ENCODE measurements at regions not wholly inside any gene's neighbourhood (a gene's known extent, or its start where the extent isn't known, plus 50 kb on each side); places are given as distances from the start of the nearest gene placed in this dataset.

DNA sequence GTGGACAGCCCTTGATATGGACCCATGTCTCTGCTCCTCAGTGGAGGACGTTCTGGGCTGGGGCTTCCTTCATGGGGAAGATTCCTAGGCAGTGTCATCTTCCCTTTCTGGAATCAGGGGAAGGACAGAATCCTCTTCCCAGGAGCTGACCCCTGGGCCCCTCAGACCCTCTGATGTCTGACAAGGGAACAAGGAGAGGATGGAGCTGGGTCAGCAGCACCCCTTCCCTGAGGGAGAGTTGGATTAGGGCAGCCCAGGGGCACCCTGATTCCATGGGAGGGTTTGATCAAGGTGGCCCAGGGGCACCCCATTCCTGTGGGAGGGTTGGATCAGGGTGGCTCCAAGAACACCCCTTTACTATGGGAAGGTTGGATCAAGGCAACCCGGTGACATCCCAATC lies 86.5 kb downstream of the ACKR3 start:
- DNase-seq = no peak

DNA sequence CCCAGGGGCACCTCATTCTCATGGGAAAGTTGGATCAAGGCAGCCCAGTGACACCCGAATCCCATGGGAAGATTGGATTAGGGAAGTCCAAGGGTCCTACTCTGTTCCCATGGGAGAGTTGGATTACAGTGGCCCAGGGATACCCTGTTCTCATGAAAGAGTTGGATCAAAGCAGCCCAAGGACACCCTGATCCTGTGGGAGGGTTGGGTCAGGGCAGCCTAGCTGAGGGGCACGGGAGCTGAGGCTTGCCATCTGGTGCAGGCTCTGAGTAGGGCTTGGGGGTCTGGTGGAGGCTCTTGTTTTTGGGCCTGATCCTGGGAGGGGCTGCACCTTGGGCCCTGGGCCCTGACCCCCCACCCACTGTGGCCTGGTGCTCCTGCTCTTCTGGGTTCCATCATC lies 87.1 kb downstream of the ACKR3 start:
- no peak for DNase-seq

DNA sequence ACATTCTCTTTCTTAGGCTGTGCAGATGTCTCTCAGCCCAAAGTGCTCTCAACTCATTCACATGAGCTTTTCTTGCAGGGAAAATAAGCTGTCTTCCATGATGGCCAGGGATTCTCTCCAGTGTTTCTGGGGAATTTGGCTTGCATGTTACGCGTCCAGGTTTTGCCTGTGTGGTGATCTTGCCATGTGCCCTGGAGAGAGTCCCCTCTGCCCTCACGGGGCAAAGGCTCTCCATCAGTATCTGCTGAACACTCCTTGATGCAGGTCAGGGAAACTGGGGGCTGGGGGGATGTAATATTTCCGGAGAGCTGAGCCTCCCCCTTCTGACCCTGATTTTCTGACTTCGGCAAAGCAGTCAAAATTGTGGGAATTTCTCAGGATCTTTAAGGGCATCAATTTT lies 87.6 kb downstream of the ACKR3 start:
- DNase-seq = no peak

DNA sequence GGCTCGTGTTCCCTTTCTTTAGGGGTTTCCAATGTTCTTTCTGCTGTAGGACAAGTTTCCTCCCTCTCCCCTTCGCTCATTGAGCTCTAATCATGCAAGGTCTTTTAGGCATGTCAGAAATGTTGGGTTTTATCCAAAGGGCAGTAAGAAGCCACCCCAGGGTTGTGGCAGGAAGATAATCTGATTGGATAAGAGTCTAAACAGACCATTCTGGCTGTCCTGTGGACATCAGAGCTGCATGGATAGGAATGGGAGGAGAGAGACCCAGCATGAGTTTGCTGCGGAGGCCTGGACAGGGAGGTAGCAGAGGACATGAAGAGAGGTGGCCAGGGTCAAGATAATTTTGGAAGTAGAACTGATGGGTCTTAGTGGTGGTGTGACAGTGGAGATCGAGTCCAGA lies 88.2 kb downstream of the ACKR3 start:
- peak; percentile 43 for DNase-seq

DNA sequence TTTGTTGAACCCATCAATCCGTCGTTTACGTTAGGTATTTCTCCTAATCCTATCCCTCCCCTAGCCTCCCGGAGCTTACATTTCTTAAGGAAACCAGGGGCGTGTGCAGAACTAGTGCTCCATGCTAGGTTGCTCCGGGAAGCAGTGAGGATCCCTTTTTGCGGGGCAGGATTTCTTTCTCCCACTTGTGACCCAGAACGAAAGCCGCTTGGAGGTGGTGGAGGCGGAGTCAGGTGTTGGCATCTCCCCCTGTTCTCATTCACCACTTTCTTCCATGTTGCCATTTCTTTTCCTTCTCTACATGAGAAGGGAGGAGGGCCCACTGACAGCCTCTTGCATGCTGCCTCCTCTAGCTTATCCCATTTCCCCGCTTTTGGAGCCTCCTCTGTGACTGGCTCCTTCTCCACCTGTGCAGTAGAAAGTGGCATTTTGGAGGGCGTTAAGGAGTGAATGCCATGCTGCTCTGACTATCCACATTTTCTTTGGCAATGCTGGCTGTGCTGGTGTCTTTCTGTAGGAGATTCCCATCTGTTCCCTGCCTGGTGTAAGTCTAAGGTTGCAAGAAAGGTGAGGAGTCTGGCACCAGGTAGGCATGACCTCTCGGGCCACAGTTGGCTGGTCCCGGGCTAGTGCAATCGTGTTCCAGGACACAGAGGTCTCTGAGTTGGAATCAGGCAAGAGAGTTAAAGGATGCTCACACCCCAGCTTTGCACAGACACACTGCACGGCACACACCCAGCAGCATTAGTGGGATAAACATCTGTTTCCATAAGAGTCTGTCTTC lies 89.5 kb downstream of the ACKR3 start:
- no peak for DNase-seq

DNA sequence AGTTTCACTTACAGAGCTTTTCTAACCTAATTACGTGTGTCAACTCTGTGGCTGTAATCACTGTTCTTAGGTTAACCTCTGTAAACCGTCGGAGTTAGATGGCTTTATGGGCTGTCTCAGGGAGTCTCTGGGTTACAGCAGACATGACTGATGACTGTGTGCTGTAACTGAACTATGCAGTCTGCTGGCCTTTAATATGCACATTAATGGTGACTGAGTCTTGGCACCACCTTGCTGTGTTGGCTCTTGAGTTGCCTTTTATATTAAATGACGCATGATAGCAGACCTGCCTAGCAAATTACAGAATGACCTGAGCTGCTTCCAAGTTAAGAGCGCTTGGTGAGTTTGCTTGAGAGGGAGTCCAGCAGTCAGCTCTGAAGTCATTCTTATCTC lies 90.1 kb downstream of the ACKR3 start:
- DNase-seq = peak; percentile 73

DNA sequence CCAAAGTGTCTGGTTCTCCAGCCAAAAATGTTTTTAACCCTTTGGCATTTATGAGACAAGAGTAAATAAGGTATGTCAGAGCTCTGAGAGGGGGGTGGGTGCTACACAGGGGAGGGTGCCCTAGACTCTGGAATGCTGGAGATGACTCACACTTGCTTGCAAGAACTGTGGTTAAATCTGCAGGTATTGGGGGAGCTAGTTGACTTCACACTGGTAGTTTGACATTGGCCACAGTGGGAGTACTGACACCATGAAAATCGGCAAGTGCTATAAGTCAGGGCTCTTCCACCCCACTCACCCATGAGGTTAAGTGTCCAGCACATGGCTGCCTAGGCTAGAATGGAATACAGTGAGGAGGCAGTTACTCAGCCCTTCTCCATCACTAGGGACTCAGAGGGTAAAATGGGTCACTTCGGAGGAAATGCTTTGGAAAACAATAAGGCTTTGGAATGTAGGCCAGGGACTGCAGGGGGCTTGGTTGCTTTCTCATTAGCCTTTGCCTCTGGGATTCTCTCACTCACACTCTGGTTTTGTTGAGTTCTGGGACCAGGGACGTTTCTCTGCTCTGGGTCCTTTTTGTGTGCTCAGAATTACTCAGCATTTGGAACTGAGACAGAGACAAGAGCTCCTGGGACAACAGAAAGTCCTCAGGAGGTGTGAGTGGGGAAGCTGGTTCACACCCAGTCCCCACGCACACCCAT lies 91.6 kb downstream of the ACKR3 start:
- peak; percentile 72 for DNase-seq

DNA sequence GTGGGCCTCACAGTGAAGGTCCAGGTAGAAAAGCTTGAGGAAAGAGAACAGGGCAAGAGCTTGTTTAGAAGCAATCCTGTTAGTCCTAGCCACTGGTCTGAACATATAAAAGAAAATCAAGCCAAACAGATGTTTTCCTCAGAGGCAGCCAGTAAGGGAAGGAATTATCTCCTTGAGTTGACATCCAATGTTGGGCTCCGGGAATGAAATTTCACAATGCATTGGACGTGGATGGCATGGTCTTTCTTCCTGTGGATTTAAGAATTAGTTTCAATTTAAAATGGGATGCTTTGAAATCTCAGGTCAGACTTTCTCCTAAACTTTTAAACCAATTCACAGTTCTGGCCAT lies 92.1 kb downstream of the ACKR3 start:
- peak; percentile 32 for DNase-seq

DNA sequence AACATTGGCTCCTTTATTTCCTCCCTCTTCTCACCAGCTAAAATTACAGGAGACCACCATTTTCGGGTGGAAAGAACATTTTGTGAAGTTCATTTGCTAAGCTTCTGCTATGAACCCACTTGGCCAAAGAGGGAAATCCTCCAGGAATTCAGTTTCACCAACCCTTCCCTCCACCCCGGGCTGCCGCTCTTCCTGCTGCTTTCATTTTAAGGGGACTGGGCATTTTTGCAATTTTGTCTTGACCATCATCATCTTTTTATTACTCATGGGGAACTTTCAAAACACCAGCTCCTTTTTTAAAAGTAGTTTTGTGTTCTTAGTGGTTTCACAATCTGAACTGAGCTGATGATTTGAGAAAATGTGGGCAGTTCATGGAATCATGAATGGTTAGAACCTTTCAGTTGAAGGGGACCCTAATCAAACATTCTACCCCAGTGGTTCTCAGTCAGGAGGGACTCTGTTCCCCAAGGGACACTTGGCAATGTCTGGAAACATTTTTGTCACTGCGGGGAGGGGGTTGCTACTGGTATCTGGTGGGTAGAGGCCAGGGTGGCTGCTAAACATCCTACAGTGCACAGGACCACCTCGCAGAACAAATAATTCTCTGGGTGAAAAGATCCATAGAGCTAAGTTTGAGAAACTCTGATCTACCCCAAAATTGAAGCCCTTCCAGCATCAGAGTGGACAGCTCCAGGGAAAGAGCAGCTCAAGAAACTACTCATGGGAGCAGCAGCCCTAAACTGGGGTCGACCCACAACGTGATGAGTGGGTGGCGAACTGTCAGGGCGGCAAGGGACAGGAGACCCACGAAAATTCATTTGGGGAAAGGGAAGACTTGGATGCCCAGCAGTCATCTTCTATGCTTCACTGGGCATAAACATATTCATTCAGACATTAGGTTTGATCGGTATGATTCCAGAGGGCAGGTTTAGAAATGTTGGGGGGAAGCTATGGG lies 92.9 kb downstream of the ACKR3 start:
- peak; percentile 39 for DNase-seq

DNA sequence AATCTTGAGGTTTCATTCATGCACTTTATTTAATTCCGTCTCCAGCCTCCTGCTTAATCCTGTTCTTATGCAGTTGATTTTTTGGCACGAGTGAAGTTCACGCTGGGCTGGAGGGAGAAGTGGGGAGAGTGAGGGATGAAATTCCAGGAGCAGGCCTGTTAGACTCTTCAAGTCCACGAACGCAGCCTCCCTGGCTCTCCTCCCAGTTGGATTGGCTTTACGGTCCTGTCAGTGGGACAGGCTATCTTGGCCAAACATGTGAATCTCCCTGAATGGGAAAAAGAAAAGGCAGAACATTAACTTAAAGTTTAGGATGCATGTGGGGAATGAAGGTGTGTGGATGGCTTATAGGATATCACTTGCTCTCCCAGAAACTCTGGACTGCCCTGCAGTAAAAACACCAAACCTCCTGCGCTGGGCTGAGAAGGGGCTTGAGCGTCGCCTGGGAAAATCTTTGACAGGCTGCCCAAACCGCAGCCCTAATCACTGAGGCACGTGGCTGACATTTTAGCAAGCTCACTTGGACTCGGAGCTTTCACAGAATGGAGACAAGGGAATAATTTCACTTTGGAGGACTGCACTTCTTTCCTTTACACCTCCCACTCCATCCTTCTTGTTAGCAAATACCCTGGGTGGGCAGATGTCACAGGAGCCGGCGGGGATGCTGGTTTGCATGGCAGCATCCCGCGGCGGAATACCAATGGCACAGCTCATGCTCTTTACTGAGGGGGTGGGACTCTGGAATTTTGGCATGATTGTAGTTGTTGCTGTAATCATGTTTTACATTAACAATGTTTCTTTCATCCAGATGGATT lies 93.9 kb downstream of the ACKR3 start:
- DNase-seq = peak; percentile 90

DNA sequence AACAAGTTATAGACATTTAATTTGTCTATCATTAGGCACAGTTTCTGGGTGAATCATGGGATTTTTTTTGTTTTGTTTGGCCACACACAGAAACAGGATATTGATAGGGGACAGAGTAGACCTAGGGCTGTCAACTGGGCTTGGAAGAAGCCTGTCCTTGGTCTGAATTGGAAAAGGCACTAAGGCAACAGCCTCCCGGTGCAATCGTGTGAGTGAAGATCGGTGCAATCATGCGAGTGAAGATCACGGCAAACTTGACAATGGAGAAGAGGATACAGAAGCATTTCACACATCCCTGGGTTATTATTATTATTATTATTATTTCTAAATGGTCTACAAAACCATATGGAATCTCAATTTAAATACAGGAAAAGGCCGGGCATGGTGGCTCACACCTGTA lies 94.5 kb downstream of the ACKR3 start:
- no peak for DNase-seq

DNA sequence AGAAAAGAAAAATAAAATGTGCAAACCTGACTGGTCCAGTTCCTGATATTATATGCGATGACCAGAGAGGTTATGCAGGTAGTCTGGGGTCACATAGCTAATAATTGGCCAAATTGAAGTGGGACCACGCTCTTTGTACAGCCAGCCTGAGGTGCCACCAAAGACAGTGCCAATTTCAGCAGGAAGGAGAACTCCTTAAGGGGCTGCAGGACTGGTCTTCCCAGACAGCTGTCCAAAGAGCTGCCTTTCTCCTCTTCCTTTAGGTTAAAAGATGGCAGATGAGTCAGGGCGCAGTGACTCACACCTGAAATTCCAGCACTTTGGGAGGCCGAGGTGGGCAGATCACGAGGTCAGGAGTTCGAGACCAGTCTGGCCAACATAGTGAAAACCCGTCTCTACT lies 95.5 kb downstream of the ACKR3 start:
- peak; percentile 22 for DNase-seq

DNA sequence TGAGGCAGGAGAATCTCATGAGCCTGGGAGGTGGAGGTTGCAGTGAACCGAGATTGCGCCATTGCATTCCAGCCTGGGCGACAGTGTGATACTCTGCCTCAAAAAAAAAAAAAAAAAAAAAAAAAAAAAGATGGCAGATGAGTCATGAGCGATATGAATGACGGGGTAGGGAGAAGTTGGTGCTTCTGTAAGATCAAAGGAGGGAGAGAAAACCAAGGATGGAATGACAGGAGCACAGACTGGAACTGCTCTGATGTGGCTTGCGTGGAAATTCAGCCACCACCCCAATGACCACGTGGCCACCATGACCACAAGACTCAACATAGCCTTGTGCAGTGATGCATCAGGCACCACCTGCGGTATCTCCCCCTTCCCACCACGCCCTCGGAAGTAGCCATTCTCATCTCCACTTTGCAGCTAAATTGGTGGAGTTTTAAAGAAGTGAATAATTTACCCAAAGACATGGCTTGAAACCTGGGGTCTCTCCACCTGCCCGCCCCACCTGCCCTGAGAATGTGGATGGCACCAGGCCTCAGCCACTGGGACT lies 96.0 kb downstream of the ACKR3 start:
- DNase-seq = peak; percentile 55

DNA sequence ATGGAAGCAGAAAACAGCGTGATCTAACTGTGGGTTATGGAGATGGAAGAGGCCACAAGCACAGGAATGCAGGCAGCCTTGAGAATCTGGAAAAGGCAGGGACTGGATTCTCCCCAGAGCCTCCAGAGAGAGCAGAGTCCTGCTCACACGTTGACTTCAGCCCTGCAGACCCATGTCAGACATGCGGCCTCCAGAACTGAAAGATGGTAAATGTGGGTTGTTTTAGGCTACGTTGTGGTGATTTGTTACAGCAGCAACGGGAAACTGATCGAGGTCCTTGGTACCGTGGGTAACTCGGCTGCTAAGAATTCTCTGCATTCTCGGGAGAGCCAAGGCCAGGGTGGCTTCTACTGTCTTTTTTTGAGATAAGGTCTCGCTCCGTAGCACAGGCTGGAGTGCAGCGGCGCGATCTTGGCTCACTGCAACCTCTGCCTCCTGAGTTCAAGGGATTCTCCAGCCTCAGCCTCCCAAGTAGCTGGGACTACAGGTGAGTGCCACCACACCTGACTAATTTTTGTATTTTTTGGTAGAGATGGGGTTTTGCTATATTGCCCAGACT lies 97.1 kb downstream of the ACKR3 start:
- DNase-seq = no peak

DNA sequence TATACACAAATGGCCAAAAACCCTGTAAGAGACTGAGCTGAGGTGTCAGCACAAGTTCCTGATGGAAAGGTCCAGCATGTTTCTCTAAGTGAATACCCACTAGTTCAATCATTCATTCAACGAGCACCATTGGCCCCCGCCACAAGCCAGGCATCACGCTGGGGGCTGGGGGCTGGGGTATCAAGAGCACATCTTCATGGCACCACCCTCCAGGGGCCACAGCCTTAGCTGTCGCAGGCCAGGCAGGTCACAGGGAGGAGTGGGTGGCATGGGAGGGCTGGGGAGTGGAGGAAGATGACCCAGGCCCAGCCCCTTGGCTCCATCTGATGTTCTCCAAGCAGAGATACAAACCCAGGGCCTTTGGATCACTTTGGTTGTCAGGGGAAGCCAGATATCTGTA lies 97.9 kb downstream of the ACKR3 start:
- DNase-seq = no peak

DNA sequence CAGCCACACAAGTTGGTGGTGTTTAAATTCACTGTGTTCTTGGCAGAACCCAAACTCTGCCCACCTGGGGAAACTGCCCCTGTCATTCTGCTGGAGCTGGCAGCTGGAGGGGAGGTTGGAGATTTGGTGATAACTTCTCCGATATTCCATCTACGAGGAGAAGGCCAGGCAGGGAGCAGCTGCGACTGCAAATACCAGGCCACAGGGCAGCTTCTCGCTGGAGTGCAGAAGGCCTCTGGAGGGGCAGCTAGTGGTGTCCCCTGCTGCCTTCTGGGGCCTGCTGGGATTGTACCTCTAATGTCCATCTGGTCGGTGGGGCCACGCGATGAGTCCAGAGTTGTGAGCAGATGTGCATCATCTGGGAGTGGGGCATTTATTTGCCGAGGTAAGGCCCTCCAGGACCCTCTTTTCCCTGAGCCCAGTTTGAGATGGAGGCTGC lies 98.9 kb downstream of the ACKR3 start:
- no peak for DNase-seq

DNA sequence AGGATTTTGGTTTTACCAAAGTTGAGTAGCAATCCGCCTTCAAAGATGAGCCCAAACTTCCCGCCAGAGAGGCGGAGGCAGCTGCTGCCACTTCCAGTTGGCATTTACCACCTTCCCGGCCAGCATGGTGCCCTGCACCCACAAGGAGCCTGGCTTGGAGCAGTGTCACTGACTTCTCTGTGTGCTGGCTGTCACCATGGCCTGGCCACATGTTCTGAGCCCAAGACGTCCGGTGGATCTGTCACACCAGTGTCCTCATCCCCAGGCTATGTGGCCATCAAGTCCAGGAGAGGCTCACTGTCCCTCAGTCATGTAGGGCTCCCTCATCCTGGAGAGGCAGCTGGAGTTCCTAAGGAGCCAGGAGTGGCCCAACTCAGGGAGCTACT lies 100.6 kb downstream of the ACKR3 start:
- no peak for DNase-seq

DNA sequence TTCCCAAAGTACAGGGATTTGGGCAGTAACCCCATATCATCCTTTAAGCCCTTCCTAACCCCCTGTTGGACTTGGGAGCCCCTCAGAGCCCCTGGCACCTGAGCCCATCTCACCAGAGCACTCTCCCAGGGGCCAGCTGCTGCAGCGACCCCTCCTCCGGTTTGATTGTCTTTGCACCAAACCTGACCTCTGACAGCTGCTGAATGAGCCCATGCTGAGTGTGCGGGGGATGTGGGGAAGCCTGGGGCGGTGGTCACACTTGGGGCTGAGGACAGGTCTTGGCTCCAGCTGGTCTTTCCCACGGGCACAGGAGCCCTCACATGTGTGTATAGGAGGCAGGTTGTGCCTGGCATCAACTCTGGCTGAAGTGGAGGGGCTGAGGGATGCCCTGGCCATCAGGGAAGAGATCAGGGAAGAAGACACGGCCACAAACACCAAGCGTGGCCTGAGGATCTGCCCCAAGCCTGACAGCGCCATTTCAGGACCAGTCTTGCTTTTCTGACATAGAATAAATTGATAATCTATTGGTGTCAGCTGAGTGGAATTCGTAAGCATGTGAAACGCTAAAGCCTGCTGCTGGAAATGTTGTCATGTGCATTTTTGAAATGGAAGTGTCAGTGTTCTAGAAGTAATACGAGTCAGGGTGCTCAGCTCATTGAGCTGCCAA lies 102.4 kb downstream of the ACKR3 start:
- DNase-seq = no peak

DNA sequence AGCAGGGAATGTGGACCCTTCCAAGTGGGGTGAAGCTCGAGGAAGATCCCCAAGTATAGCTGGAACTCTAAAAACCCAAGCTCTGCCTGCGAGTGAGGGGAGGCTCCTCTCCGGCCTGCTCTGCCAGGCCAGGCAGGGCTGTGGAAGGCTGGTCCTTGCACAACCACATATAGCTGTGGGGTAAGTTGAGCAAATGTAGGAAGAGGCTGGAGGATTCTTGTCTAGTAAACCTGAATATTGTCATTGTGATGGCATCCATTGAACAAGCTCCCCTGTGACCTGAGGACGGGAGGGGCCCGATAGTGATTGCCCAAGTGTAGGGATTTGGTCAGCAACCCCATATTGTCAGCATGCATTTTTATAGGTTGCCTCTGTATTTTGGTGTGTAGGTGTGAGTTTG lies 103.0 kb downstream of the ACKR3 start:
- DNase-seq = no peak

DNA sequence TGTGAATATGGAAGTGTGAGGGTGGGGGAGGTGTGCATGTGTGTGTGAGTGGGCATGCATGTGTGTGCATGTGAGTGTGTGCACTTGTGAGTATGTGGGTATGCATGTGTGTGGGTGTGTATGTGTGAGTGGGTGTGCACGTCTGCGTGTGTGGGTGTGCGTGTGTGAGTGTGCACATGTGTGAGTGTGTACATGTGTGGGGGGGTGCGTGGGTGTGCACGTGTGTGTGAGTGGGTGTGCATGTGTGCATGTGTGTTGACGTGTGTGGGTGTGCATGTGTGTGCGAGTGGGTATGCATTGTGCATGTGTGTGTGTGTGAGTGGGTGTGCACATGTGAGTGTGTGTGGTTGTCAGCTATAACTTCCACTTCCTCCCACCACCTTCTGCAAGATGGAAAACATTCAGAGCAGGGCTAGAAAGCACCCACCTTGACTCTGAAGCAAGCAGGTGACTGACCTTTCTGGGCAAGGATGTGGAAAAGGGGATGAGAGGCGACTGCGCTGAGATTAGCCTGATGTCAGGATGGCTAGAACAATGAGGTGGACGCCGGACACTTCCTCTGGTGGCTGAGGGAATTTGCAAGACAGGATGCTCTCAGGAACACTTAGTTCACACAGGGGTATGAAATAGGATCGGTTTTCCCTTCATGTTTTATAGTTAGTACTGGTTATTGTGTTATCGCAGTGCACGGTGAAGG lies 103.6 kb downstream of the ACKR3 start:
- no peak for DNase-seq

DNA sequence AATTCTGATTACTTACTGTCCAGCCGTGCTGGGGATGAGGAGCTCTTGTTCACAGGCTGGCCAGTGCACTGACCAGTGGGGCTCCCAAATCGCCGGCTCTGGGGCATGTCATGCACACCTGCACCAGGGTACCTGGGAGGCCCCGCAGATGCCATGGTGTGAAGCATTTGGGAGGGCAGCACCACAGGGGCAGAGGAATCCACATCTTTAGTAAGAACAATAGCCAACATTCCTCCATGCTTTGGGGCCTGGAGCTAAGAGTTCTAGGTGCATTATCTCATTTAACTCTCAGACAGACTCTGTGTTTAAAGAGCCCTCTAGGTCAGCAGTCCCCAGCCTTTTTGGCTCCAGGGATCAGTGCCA lies 104.2 kb downstream of the ACKR3 start:
- DNase-seq = no peak
